ENCODE measurements at regions not wholly inside any gene's neighbourhood (a gene's known extent, or its start where the extent isn't known, plus 50 kb on each side); places are given as distances from the start of the nearest gene placed in this dataset.

- no peak overlapping the region for H3K4me3 ChIP-seq (replicated peaks in 1 of 2; ENCODE audit: low read depth in 2 of 2, low read length in 2 of 2)
- no peak for DNase-seq (ENCODE audit: low read depth in 2 of 2)
- TF ChIP-seq CTCF (IDR thresholded peaks at IDR 0.05; ENCODE audit: low read depth, low read length) = no peak
These were observed 1230.4 kb downstream of the AACS start for GRCh38 chr12:126295652-126296051.

GRCh38 chr12:126309278-126309677, 1244.0 kb downstream of the AACS start:
- TF ChIP-seq CTCF (IDR thresholded peaks at IDR 0.05; ENCODE audit: low read depth, low read length) = no peak
- H3K4me3 ChIP-seq (replicated peaks in 1 of 2; ENCODE audit: low read depth in 2 of 2, low read length in 2 of 2) = no peak overlapping the region
- no peak for DNase-seq (ENCODE audit: low read depth in 2 of 2)

- no peak for DNase-seq (ENCODE audit: low read depth in 2 of 2)
- no peak overlapping the region for H3K4me3 ChIP-seq (replicated peaks in 1 of 2; ENCODE audit: low read depth in 2 of 2, low read length in 2 of 2)
- no peak for TF ChIP-seq CTCF (IDR thresholded peaks at IDR 0.05; ENCODE audit: low read depth, low read length)
These were observed 1247.2 kb downstream of the AACS start for GRCh38 chr12:126312457-126312856.

- TF ChIP-seq CTCF (IDR thresholded peaks at IDR 0.05; ENCODE audit: low read depth, low read length) = no peak
- DNase-seq (ENCODE audit: low read depth in 2 of 2) = no peak
- no peak overlapping the region for H3K4me3 ChIP-seq (replicated peaks in 1 of 2; ENCODE audit: low read depth in 2 of 2, low read length in 2 of 2)
These were observed 1251.2 kb downstream of the AACS start for GRCh38 chr12:126316411-126316810.

GRCh38 chr12:126337556-126338441, 1272.6 kb downstream of the AACS start:
- no peak overlapping the region for H3K4me3 ChIP-seq (replicated peaks in 1 of 2; ENCODE audit: low read depth in 2 of 2, low read length in 2 of 2)
- peak; percentile 20 to 77 for DNase-seq (ENCODE audit: low read depth in 2 of 2)
- TF ChIP-seq CTCF (IDR thresholded peaks at IDR 0.05; ENCODE audit: low read depth, low read length) = no peak

- no peak for DNase-seq (ENCODE audit: low read depth in 2 of 2)
- no peak overlapping the region for H3K4me3 ChIP-seq (replicated peaks in 1 of 2; ENCODE audit: low read depth in 2 of 2, low read length in 2 of 2)
- TF ChIP-seq CTCF (IDR thresholded peaks at IDR 0.05; ENCODE audit: low read depth, low read length) = no peak
These were observed 1277.6 kb downstream of the AACS start for GRCh38 chr12:126342866-126343265.

All from cardiac fibroblast (primary cell).